Esophagus muscularis mucosa (tissue), 3 donors: ENCODE measurements at regions not wholly inside any gene's neighbourhood (a gene's known extent, or its start where the extent isn't known, plus 50 kb on each side); places are given as distances from the start of the nearest gene placed in this dataset.

Experiments used
- POLR2A ChIP-seq: fragments of 450-650 bp; IDR thresholded peaks from one replicate; pipeline ENCODE4 v1.6.1; 2017; ENCODE audit warnings: antibody characterized with exemption, moderate library complexity, mild to moderate bottlenecking, low read depth
- TF ChIP-seq, protein P1 (sequence below), 3 experiments: fragments of 200-600 bp in 2 of 3; fragments of 450-650 bp in 1 of 3; sonication (generic) in 2 of 3; IDR thresholded peaks; one replicate each; pipeline ENCODE4 v1.5.1; 2017 to 2019; ENCODE audit warnings: antibody characterized with exemption in 3 of 3, mild to moderate bottlenecking in 2 of 3, moderate library complexity in 1 of 3

DNA sequence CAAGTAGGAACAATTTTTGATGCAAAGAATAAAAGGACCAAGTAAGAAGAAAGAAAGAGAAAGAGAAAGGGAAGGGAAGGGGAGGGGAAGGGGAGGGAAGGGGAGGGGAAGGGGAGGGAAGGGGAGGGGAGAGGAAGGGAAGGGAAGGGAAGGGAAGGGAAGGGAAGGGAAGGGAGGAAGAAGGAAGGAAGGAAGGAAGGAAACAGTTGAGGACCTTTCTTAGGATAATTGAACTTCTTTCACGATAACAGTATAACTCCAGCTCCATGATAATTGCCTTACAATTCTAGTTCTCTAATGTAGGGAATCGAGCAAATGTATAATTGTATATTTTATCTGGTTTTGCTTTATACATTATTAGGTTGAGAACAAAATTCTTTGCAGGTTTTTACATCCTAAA is 556.2 kb upstream of the PCDH10 start:
- TF ChIP-seq POLR2A = no peak
- TF ChIP-seq, protein P1, sequence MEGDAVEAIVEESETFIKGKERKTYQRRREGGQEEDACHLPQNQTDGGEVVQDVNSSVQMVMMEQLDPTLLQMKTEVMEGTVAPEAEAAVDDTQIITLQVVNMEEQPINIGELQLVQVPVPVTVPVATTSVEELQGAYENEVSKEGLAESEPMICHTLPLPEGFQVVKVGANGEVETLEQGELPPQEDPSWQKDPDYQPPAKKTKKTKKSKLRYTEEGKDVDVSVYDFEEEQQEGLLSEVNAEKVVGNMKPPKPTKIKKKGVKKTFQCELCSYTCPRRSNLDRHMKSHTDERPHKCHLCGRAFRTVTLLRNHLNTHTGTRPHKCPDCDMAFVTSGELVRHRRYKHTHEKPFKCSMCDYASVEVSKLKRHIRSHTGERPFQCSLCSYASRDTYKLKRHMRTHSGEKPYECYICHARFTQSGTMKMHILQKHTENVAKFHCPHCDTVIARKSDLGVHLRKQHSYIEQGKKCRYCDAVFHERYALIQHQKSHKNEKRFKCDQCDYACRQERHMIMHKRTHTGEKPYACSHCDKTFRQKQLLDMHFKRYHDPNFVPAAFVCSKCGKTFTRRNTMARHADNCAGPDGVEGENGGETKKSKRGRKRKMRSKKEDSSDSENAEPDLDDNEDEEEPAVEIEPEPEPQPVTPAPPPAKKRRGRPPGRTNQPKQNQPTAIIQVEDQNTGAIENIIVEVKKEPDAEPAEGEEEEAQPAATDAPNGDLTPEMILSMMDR (IDR thresholded peaks at IDR 0.05) = no peak
